OCI-LY7 (cell line): ENCODE measurements at regions not wholly inside any gene's neighbourhood (a gene's known extent, or its start where the extent isn't known, plus 50 kb on each side); places are given as distances from the start of the nearest gene placed in this dataset.

ENCODE experiments used
- BruUV-seq: library from RNA; stranded (reverse); fragments of 400-500 nt; replicated peaks from 2 replicates; lab custom pipeline; 2021; lab: Mats Ljungman, UMichigan
- CTCF ChIA-PET: fragments of 300-600 bp; sonication (Branson Sonifier 250); formaldehyde crosslinking; loops from one replicate; lab custom pipeline; 2022; ENCODE audit warnings: antibody characterized with exemption; ENCODE audit not compliant: unreplicated experiment; lab: Charles Lee
- POLR2A ChIA-PET: fragments of 300-600 bp; sonication (Branson Sonifier 250); formaldehyde crosslinking; loops from one replicate; lab custom pipeline; 2022; ENCODE audit warnings: antibody characterized with exemption; lab: Charles Lee
- DNase-seq: peaks from one replicate; pipeline ENCODE4 v3.0.0-alpha.2; 2015; ENCODE audit warnings: low spot score
- H2AFZ ChIP-seq: fragments of 200-600 bp; sonication (generic), shearing (Covaris generic); 2 replicates; pipeline ENCODE4 v1.6.1; 2014; ENCODE audit warnings: mild to moderate bottlenecking, antibody characterized with exemption, low read length, moderate library complexity
- H3K27ac ChIP-seq: fragments of 200-600 bp; sonication (generic); 2 replicates; pipeline ENCODE4 v1.5.1; 2014; ENCODE audit warnings: mixed run types, low read depth, mild to moderate bottlenecking, moderate library complexity, low read length, inconsistent platforms; ENCODE audit not compliant: poor library complexity, severe bottlenecking
- H3K36me3 ChIP-seq: fragments of 200-600 bp; sonication (generic); 2 replicates; pipeline ENCODE4 v1.6.1; 2014; ENCODE audit warnings: mild to moderate bottlenecking, antibody characterized with exemption, low read length, moderate library complexity, mixed read lengths; ENCODE audit not compliant: insufficient read depth
- H3K4me1 ChIP-seq: fragments of 200-600 bp; sonication (generic); 2 replicates; pipeline ENCODE4 v1.5.1; 2014; ENCODE audit warnings: mild to moderate bottlenecking, low read length; ENCODE audit not compliant: insufficient read depth, poor library complexity, severe bottlenecking
- H3K4me2 ChIP-seq: fragments of 200-600 bp; sonication (generic); 2 replicates; pipeline ENCODE4 v1.6.1; 2014; ENCODE audit warnings: mild to moderate bottlenecking, low read length
- H3K4me3 ChIP-seq: fragments of 200-600 bp; sonication (generic); 2 replicates; pipeline ENCODE4 v1.5.1; 2014; ENCODE audit warnings: mild to moderate bottlenecking, low read depth, low read length; ENCODE audit not compliant: poor library complexity, severe bottlenecking
- H3K79me2 ChIP-seq: fragments of 200-600 bp; sonication (generic); 2 replicates; pipeline ENCODE4 v1.6.1; 2016; ENCODE audit warnings: low read depth, mild to moderate bottlenecking, low read length, moderate library complexity, mixed read lengths; ENCODE audit not compliant: insufficient read depth
- H3K9me2 ChIP-seq: fragments of 200-600 bp; sonication (generic); 2 replicates; pipeline ENCODE4 v1.6.1; 2016; ENCODE audit warnings: mild to moderate bottlenecking, low read length, mixed read lengths; ENCODE audit not compliant: insufficient read depth
- H3K9me3 ChIP-seq: fragments of 200-600 bp; sonication (generic); 2 replicates; pipeline ENCODE4 v1.6.1; 2014; ENCODE audit warnings: mild to moderate bottlenecking, mixed run types, low read length, mixed read lengths
- H4K20me1 ChIP-seq: fragments of 200-600 bp; sonication (generic); 2 replicates; pipeline ENCODE4 v1.6.1; 2014; ENCODE audit warnings: mild to moderate bottlenecking, antibody characterized with exemption, low read length, moderate library complexity, mixed read lengths; ENCODE audit not compliant: insufficient read depth
- CTCF ChIP-seq: fragments of 200-600 bp; sonication (generic); conservative IDR thresholded peaks from 2 replicates; pipeline ENCODE4 v1.5.1; 2014; ENCODE audit warnings: mild to moderate bottlenecking, antibody characterized with exemption, low read length, moderate library complexity, mixed read lengths
- EZH2phosphoT487 ChIP-seq: fragments of 200-600 bp; sonication (generic); IDR thresholded peaks from 2 replicates; pipeline ENCODE4 v1.6.1; 2018; ENCODE audit warnings: low read depth, borderline replicate concordance, mild to moderate bottlenecking, mixed run types, antibody characterized with exemption, low read length, moderate library complexity, mixed read lengths
- intact Hi-C: fragments of 100-400 bp; cut with micrococcal nuclease; formaldehyde crosslinking; loops from one replicate; pipeline ENCODE4 v1.10.0; 2022; ENCODE audit not compliant: unreplicated experiment

- Histone ChIP-seq H3K4me2 (no peak overlapping the region), H3K27ac (no peak overlapping the region), H3K79me2 (no peaks in the 10 kb centered on the region), H3K9me3 (no peaks in the 10 kb centered on the region), H3K36me3 (no peaks in the 10 kb centered on the region), H3K4me1 (no peaks in the 10 kb centered on the region), H3K4me3 (no peak overlapping the region), H2AFZ (no peak overlapping the region), H3K9me2 (no peaks in the 10 kb centered on the region), H4K20me1 (no peaks in the 10 kb centered on the region)
- TF ChIP-seq EZH2phosphoT487 (no peak), CTCF (no peak)
- BruUV-seq, result no TSS peak
- intact Hi-C loops, result no loop called here
- no peak for DNase-seq
- POLR2A ChIA-PET, result interaction anchor here (0.5 to 0.8 kb wide), 2 partner anchors 228 to 1083 kb away, joined by 3 read pairs; no protein-coding TSS in a partner anchor
- CTCF ChIA-PET, result no interaction called here
Observed at GRCh38 chr2:143988082-143988481, 531.8 kb downstream of the ZEB2 start.

GRCh38 chr2:143981428-143981827 lies 538.5 kb downstream of the ZEB2 start:
- DNase-seq, result no peak
- ChIA-PET POLR2A (no interaction called here), CTCF (no interaction called here)
- Histone ChIP-seq H3K4me2 (no peak overlapping the region), H3K9me2 (no peaks in the 10 kb centered on the region), H3K4me3 (no peak overlapping the region), H3K9me3 (no peaks in the 10 kb centered on the region), H3K36me3 (no peaks in the 10 kb centered on the region), H3K27ac (no peak overlapping the region), H3K4me1 (no peaks in the 10 kb centered on the region), H2AFZ (no peak overlapping the region), H4K20me1 (no peaks in the 10 kb centered on the region), H3K79me2 (no peaks in the 10 kb centered on the region)
- TF ChIP-seq EZH2phosphoT487 (no peak), CTCF (no peak)
- intact Hi-C loops, result no loop called here
- BruUV-seq, result no TSS peak

- BruUV-seq, result no TSS peak
- Histone ChIP-seq H3K4me1 (no peaks in the 10 kb centered on the region), H3K9me2 (no peaks in the 10 kb centered on the region), H3K27ac (no peak overlapping the region), H3K79me2 (no peaks in the 10 kb centered on the region), H2AFZ (no peak overlapping the region), H3K36me3 (no peaks in the 10 kb centered on the region), H3K9me3 (no peaks in the 10 kb centered on the region), H3K4me3 (no peak overlapping the region), H4K20me1 (no peaks in the 10 kb centered on the region), H3K4me2 (no peak overlapping the region)
- DNase-seq, result no peak
- CTCF ChIA-PET, result no interaction called here
- TF ChIP-seq EZH2phosphoT487, result no peak
- no peak for TF ChIP-seq CTCF
- POLR2A ChIA-PET, result no interaction called here
- intact Hi-C loops, result no loop called here
Observed at GRCh38 chr2:143977356-143977755, 542.6 kb downstream of the ZEB2 start.
